Type B pancreatic cell (in vitro differentiated cells): ENCODE measurements at regions not wholly inside any gene's neighbourhood (a gene's known extent, or its start where the extent isn't known, plus 50 kb on each side); places are given as distances from the start of the nearest gene placed in this dataset.

ENCODE experiments used
- DNase-seq: peaks from one replicate; pipeline ENCODE4 v3.0.0; 2021; ENCODE audit warnings: mixed read lengths; ENCODE audit not compliant: unreplicated experiment; ENCODE audit errors: extremely low spot score
- H3K27ac Mint-ChIP-seq: 2 replicates; pipeline ENCODE4 v1.8.0; 2021; ENCODE audit warnings: mild to moderate bottlenecking, mixed read lengths
- H3K27me3 Mint-ChIP-seq: 2 replicates; pipeline ENCODE4 v1.8.0; 2021; ENCODE audit warnings: mixed read lengths
- H3K36me3 Mint-ChIP-seq: 2 replicates; pipeline ENCODE4 v1.8.0; 2021; ENCODE audit warnings: mixed read lengths
- H3K4me1 Mint-ChIP-seq: one replicate; pipeline ENCODE4 v1.8.0; 2021; ENCODE audit warnings: mixed read lengths; ENCODE audit not compliant: unreplicated experiment
- H3K4me3 Mint-ChIP-seq: 2 replicates; pipeline ENCODE4 v1.8.0; 2021; ENCODE audit warnings: mild to moderate bottlenecking, mixed read lengths
- H3K9me3 Mint-ChIP-seq: 2 replicates; pipeline ENCODE4 v1.8.0; 2021; ENCODE audit warnings: mixed read lengths
- TF ChIP-seq, protein P1 (sequence below): fragments of 200-600 bp; sonication (generic); conservative IDR thresholded peaks from 2 replicates; pipeline ENCODE4 v1.5.0; 2021; ENCODE audit warnings: antibody characterized with exemption, mild to moderate bottlenecking

DNA sequence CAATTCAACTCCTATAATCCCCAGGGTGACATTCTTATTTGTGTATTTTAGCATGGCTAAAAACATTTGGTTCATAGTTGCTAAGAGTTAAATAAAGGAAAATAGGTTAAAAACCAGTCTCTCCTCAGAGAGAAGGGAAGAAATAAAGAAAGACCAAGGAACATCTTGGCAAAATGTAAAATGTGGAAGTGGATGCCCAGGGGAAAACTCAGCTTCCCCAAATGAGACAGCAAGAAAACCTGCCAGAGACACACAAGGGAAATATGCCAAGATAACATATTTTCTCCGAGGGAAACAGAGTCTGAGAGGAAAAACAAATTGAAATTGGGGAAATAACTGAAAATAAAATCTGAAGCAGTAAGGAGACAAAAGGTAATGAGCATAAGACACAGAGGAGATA lies 1569.3 kb downstream of the PCDH18 start:
- Mint-ChIP-seq H3K27ac (no peak overlapping the region), H3K4me1 (no peaks in the 10 kb centered on the region), H3K36me3 (no peaks in the 10 kb centered on the region), H3K27me3 (no peaks in the 10 kb centered on the region), H3K9me3 (peaks cover 4% of the 10 kb centered on the region), H3K4me3 (no peak overlapping the region)
- DNase-seq, result no peak
- TF ChIP-seq, protein P1, sequence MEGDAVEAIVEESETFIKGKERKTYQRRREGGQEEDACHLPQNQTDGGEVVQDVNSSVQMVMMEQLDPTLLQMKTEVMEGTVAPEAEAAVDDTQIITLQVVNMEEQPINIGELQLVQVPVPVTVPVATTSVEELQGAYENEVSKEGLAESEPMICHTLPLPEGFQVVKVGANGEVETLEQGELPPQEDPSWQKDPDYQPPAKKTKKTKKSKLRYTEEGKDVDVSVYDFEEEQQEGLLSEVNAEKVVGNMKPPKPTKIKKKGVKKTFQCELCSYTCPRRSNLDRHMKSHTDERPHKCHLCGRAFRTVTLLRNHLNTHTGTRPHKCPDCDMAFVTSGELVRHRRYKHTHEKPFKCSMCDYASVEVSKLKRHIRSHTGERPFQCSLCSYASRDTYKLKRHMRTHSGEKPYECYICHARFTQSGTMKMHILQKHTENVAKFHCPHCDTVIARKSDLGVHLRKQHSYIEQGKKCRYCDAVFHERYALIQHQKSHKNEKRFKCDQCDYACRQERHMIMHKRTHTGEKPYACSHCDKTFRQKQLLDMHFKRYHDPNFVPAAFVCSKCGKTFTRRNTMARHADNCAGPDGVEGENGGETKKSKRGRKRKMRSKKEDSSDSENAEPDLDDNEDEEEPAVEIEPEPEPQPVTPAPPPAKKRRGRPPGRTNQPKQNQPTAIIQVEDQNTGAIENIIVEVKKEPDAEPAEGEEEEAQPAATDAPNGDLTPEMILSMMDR, result no peak

DNA sequence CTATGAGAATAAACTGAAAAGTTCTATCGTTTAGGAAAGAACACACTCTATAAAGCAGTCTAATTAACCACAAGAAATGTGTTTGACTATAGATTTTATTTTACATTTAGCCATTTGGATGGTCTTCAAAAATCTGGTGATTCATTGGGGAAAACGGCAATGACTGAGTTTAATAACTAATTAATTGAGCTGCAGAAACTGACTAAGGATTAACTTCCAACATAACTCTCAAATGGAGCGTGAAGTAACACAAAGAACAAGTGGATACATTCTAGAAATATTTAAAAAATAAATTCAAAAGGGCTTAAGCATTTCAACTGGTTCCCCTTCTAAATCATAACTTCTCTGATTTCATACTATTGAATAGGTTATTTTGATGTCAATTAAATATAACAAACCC lies 1582.4 kb downstream of the PCDH18 start:
- Mint-ChIP-seq H3K4me3 (no peak overlapping the region), H3K9me3 (no peaks in the 10 kb centered on the region), H3K4me1 (no peaks in the 10 kb centered on the region), H3K36me3 (no peaks in the 10 kb centered on the region), H3K27ac (no peak overlapping the region), H3K27me3 (no peaks in the 10 kb centered on the region)
- DNase-seq, result no peak
- TF ChIP-seq, protein P1, result no peak

DNA sequence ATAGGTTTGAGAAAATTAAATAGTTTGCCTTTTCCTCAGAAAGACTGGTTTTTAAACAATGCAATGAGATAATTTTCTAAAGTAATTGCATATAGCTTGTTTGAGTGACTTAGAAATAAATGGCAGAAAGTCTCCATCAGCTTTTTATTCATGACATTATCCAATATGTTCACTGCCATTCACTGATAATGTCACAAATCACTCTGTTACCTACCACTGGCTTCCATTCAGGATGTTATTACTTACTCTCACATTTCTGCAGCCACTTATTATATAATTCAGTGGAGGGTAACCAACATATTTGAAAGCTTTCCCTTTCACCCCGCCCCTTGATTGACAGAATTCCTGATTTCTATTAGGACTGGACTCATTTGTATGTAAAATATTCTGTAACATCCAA lies 1583.5 kb downstream of the PCDH18 start:
- no peak overlapping the region for H3K4me3 Mint-ChIP-seq
- no peak for DNase-seq
- H3K36me3 Mint-ChIP-seq, result no peaks in the 10 kb centered on the region
- H3K4me1 Mint-ChIP-seq, result no peaks in the 10 kb centered on the region
- H3K27ac Mint-ChIP-seq, result no peak overlapping the region
- TF ChIP-seq, protein P1, result no peak
- no peaks in the 10 kb centered on the region for H3K27me3 Mint-ChIP-seq
- no peaks in the 10 kb centered on the region for H3K9me3 Mint-ChIP-seq

DNA sequence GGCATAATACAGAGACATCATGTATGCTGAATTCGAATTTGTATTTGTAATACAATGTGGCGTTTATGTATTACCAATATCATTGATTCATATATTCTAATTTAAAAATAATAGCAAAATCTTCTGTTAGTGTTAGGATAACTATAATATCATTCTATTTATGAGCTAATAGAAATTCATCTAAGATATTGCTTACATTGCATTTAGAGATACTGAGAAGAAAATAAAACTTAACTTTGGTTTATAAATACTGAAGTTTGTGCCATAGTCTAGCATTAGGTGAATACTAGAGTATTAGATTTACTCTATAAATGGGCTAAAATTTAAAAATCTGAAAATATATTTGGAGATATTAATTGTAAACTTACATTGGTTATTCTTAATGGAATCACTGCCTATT lies 1590.6 kb downstream of the PCDH18 start:
- H3K27me3 Mint-ChIP-seq, result no peaks in the 10 kb centered on the region
- H3K36me3 Mint-ChIP-seq, result no peaks in the 10 kb centered on the region
- no peak overlapping the region for H3K4me3 Mint-ChIP-seq
- no peaks in the 10 kb centered on the region for H3K9me3 Mint-ChIP-seq
- H3K27ac Mint-ChIP-seq, result no peak overlapping the region
- TF ChIP-seq, protein P1, result no peak
- H3K4me1 Mint-ChIP-seq, result no peaks in the 10 kb centered on the region
- DNase-seq, result no peak

DNA sequence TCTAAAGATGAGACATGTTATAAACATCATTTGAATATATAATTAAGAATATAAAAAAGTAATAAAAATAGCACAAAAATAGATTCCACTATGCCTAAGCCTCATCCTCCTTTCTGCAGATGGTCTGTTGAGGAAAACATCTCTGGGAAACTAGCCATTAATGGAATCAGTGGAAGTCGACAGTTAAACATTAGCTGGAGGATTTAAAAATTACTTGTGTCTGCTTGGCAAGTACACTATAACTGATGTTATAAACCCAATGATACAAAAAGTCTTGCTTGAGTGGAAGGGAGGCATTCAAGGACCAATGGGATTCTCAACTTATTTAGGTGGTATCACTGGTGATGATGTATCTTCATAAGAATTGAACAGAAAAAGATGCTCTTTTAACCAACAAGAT lies 1598.3 kb downstream of the PCDH18 start:
- DNase-seq, result no peak
- Mint-ChIP-seq H3K4me3 (no peak overlapping the region), H3K27me3 (no peaks in the 10 kb centered on the region), H3K4me1 (no peaks in the 10 kb centered on the region), H3K36me3 (no peaks in the 10 kb centered on the region), H3K27ac (no peak overlapping the region), H3K9me3 (peaks cover 6% of the 10 kb centered on the region)
- TF ChIP-seq, protein P1, result no peak

DNA sequence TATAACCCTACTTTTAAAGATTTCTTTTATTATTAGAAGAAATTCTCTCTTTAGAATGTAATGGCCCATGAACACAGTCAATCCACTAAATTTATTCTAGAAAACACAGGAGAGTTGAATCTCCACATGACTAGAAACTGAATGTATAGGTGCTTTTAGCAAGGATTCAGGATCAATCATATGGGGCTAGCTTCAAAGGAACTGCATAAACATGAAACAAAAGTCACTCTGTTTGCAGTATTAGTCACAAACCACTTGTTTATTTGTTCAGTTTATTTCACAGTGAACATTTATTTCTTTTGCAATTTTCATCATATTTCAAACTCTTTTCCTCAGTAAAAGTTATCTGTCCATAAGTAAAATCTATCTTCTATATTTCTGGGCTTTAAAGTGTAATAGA lies 1604.6 kb downstream of the PCDH18 start:
- DNase-seq, result no peak
- Mint-ChIP-seq H3K36me3 (no peaks in the 10 kb centered on the region), H3K4me3 (no peak overlapping the region), H3K9me3 (peaks cover 15% of the 10 kb centered on the region), H3K4me1 (peaks cover 4% of the 10 kb centered on the region), H3K27ac (no peak overlapping the region), H3K27me3 (no peaks in the 10 kb centered on the region)
- TF ChIP-seq, protein P1, result no peak
